ENCODE measurements at regions not wholly inside any gene's neighbourhood (a gene's known extent, or its start where the extent isn't known, plus 50 kb on each side); places are given as distances from the start of the nearest gene placed in this dataset.
"Not testable (repeated sequence)": the region's sequence is repeated elsewhere in the genome, so short reads cannot be mapped to it uniquely, and the experiment has no call there.

DNA sequence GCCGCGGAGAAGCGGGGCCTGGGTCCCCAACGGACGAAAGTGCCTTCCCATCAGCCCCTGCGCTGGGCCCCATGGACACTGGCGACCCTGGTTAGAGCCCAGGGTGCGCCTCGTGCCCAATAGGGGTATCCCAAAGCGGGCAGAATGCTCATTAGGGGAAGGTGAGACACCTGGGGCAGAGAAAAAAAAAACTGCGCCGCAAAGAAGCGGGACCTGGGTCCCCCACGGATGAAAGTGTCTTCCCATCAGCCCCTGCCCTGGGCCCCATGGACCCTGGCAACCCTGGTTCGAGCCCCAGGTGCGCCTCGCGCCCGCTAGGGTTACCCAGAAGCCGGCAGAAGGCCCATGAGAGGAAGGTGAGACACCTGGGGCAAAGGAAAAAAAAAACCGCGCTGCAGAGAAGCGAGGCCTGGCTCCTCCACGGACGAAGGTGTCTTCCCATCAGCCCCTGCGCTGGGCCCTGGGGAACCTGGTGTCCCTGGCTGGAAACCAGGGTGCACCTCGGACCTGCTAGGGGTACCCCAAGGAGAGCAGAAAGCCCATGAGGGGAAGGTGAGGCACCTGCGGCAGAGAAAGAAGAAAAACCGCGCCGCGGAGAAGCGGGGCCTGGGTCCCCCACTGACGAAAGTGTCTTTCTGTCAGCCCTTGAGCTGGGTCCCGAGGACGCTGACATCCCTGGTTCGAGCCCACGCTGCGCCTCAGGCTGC lies 398.4 kb upstream of the TPTE start:
- not testable (repeated sequence) for TF ChIP-seq ZNF274 (IDR thresholded peaks at IDR 0.05; ENCODE audit: low read depth, low read length); YY1 (IDR thresholded peaks at IDR 0.05; ENCODE audit: insufficient read depth, insufficient read length); SUZ12 (IDR thresholded peaks at IDR 0.05; ENCODE audit: extremely low read depth, insufficient read depth, insufficient read length)

Measured in NT2/D1 (cell line).